ENCODE measurements at regions not wholly inside any gene's neighbourhood (a gene's known extent, or its start where the extent isn't known, plus 50 kb on each side); places are given as distances from the start of the nearest gene placed in this dataset.

DNA sequence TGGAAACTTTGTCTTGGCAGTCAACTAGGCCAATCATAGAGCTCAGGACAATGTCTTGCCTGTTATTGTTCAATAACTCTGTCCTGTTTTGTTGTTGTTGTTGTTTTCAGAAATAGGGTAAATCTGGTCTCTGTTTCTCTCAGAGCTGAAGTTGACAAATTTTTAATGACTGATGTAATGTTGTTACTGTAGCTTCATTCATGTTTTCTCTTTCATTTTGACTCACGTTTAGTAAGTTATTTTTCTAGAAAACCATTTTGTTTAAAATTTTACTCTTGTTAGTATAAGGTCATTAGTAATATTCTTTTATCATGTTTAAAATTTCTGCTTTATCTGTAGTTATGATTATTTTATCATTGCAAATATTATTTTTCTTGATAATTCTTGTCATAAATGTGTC is 51.6 kb upstream of the GRIK2 start:
- TF ChIP-seq, protein P1, sequence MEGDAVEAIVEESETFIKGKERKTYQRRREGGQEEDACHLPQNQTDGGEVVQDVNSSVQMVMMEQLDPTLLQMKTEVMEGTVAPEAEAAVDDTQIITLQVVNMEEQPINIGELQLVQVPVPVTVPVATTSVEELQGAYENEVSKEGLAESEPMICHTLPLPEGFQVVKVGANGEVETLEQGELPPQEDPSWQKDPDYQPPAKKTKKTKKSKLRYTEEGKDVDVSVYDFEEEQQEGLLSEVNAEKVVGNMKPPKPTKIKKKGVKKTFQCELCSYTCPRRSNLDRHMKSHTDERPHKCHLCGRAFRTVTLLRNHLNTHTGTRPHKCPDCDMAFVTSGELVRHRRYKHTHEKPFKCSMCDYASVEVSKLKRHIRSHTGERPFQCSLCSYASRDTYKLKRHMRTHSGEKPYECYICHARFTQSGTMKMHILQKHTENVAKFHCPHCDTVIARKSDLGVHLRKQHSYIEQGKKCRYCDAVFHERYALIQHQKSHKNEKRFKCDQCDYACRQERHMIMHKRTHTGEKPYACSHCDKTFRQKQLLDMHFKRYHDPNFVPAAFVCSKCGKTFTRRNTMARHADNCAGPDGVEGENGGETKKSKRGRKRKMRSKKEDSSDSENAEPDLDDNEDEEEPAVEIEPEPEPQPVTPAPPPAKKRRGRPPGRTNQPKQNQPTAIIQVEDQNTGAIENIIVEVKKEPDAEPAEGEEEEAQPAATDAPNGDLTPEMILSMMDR (conservative IDR thresholded peaks at IDR 0.05; ENCODE audit: low read length): no peak
- no peak for TF ChIP-seq EZH2phosphoT487 (IDR thresholded peaks at IDR 0.05; ENCODE audit: borderline replicate concordance)

Data from Loucy (cell line).